GM12878 (cell line): ENCODE measurements at regions not wholly inside any gene's neighbourhood (a gene's known extent, or its start where the extent isn't known, plus 50 kb on each side); places are given as distances from the start of the nearest gene placed in this dataset.

Source experiments
- ATAC-seq: fragments of 200-7000 bp; cut with Tn5 transposase; 3 replicates; pipeline ENCODE4 v1.9.1; 2020; ENCODE audit warnings: mild to moderate bottlenecking, moderate library complexity
- BruUV-seq: library from RNA; stranded (reverse); fragments of 400-500 nt; replicated peaks from 2 replicates; lab custom pipeline; 2021; lab: Mats Ljungman, UMichigan
- CTCF ChIA-PET: fragments of 300-600 bp; sonication (Branson Sonifier 250); formaldehyde crosslinking; extraction: SDS; loops from one replicate; lab custom pipeline; 2021; ENCODE audit warnings: inconsistent platforms; lab: Yijun Ruan, JAX
- POLR2A ChIA-PET: fragments of 350-600 bp; formaldehyde crosslinking; extraction: SDS; loops from one replicate; lab custom pipeline; 2021; ENCODE audit warnings: inconsistent platforms; lab: Charles Lee
- RAD21 ChIA-PET: fragments of 300-600 bp; sonication (Branson Sonifier 250); formaldehyde crosslinking; loops from one replicate; lab custom pipeline; 2023; ENCODE audit warnings: antibody characterized with exemption; ENCODE audit not compliant: unreplicated experiment; lab: Charles Lee
- SMC1A ChIA-PET: fragments of 300-600 bp; sonication (Branson Sonifier 250); formaldehyde crosslinking; loops from one replicate; lab custom pipeline; 2023; ENCODE audit not compliant: unreplicated experiment, uncharacterized antibody; lab: Charles Lee
- DNase-seq: peaks from one replicate; pipeline ENCODE4 v3.0.0-alpha.2; 2011; ENCODE audit warnings: low read depth, low spot score
- FAIRE-seq: peaks from 3 replicates; lab custom pipeline; 2011; peaks lifted over from hg19 to GRCh38; lab: Jason Lieb, UNC
- H2AFZ ChIP-seq: 2 replicates; pipeline ENCODE4 v1.6.0; 2011; ENCODE audit warnings: low read depth, low read length, control low read depth; ENCODE audit not compliant: control insufficient read depth
- H3K27ac ChIP-seq: 2 replicates; pipeline ENCODE4 v1.5.1; 2011; ENCODE audit warnings: control low read depth; ENCODE audit not compliant: control insufficient read depth, insufficient read depth
- H3K27me3 ChIP-seq, 2 experiments: replicated peaks in 1 of 2; 2 replicates each; pipeline versions ENCODE4 v1.6.0 to v1.6.1; 2011; ENCODE audit warnings: low read length in 1 of 2; ENCODE audit not compliant: control insufficient read depth in 2 of 2, insufficient read depth in 2 of 2
- H3K36me3 ChIP-seq, 2 experiments: 2 replicates each; pipeline ENCODE4 v1.5.1; 2011; ENCODE audit warnings: low read length in 1 of 2; ENCODE audit not compliant: control insufficient read depth in 2 of 2, insufficient read depth in 2 of 2
- H3K4me1 ChIP-seq: 2 replicates; pipeline ENCODE4 v1.6.1; 2011; ENCODE audit warnings: mild to moderate bottlenecking, low read length, moderate library complexity, mixed read lengths; ENCODE audit not compliant: control insufficient read depth, insufficient read depth
- H3K4me2 ChIP-seq: 2 replicates; pipeline ENCODE4 v1.6.0; 2011; ENCODE audit warnings: control low read depth; ENCODE audit not compliant: control insufficient read depth, insufficient read depth
- H3K4me3 ChIP-seq: fragments of 200-600 bp; sonication (generic); 2 replicates; pipeline ENCODE4 v1.5.1; 2016
- H3K79me2 ChIP-seq: 2 replicates; pipeline ENCODE4 v1.6.0; 2011; ENCODE audit warnings: low read length; ENCODE audit not compliant: control insufficient read depth, insufficient read depth
- H3K9ac ChIP-seq: 2 replicates; pipeline ENCODE4 v1.8.0; 2011; ENCODE audit warnings: low read length, control low read depth, mixed read lengths; ENCODE audit not compliant: control insufficient read depth, insufficient read depth
- H3K9me3 ChIP-seq: replicated peaks from 3 replicates; pipeline ENCODE4 v1.5.1; 2011; ENCODE audit warnings: mild to moderate bottlenecking, low read length; ENCODE audit not compliant: control insufficient read depth, insufficient read depth
- H4K20me1 ChIP-seq: 2 replicates; pipeline ENCODE4 v1.6.0; 2011; ENCODE audit not compliant: control insufficient read depth, insufficient read depth
- ATF3 ChIP-seq: IDR thresholded peaks from 2 replicates; pipeline ENCODE4 v1.6.1; 2011; ENCODE audit warnings: low read depth, mild to moderate bottlenecking, low read length, moderate library complexity, borderline replicate concordance; ENCODE audit errors: extremely low read depth
- BACH1 ChIP-seq: fragments of 450-650 bp; IDR thresholded peaks from 2 replicates; pipeline ENCODE4 v1.6.1; 2017; ENCODE audit warnings: mild to moderate bottlenecking, borderline replicate concordance
- BRCA1 ChIP-seq: IDR thresholded peaks from 2 replicates; pipeline ENCODE4 v1.6.1; 2011; ENCODE audit warnings: low read depth, low read length, improper control_type of control experiment
- CEBPB ChIP-seq, 2 experiments: fragments of 150-350 bp in 1 of 2; IDR thresholded peaks; 2 replicates each; pipeline ENCODE4 v1.6.1; 2012 to 2014; ENCODE audit warnings: low read depth in 2 of 2, low read length in 2 of 2, borderline replicate concordance in 1 of 2, inconsistent platforms in 1 of 2
- CEBPZ ChIP-seq: fragments of 150-350 bp; IDR thresholded peaks from 2 replicates; pipeline ENCODE4 v1.6.1; 2016; ENCODE audit warnings: low read depth, low read length
- ELK1 ChIP-seq: IDR thresholded peaks from 2 replicates; pipeline ENCODE4 v1.6.1; 2012; ENCODE audit warnings: low read depth, low read length, improper control_type of control experiment
- LARP7 ChIP-seq: fragments of 450-650 bp; IDR thresholded peaks from 2 replicates; pipeline ENCODE4 v1.6.1; 2017; ENCODE audit warnings: mild to moderate bottlenecking
- MTA2 ChIP-seq: fragments of 450-650 bp; IDR thresholded peaks from 2 replicates; pipeline ENCODE4 v1.6.1; 2016; ENCODE audit warnings: low read depth, mild to moderate bottlenecking, moderate library complexity
- NR2C2 ChIP-seq: IDR thresholded peaks from 2 replicates; pipeline ENCODE4 v1.6.1; 2011; ENCODE audit warnings: borderline replicate concordance, low read depth; ENCODE audit not compliant: control insufficient read depth, insufficient read length
- POLR2AphosphoS2 ChIP-seq: IDR thresholded peaks from 2 replicates; pipeline ENCODE4 v1.6.1; 2011; ENCODE audit warnings: low read depth, mild to moderate bottlenecking, low read length, improper control_type of control experiment, moderate library complexity
- SREBF1 ChIP-seq: IDR thresholded peaks from 2 replicates; pipeline ENCODE4 v1.6.1; 2012; ENCODE audit warnings: mild to moderate bottlenecking, low read length
- ZNF24 ChIP-seq: fragments of 450-650 bp; IDR thresholded peaks from 2 replicates; pipeline ENCODE4 v1.6.1; 2017; ENCODE audit warnings: antibody characterized with exemption, mild to moderate bottlenecking
- ZNF274 ChIP-seq: IDR thresholded peaks from one replicate; pipeline ENCODE4 v1.8.0; 2011; ENCODE audit not compliant: insufficient read length, insufficient read depth
- WGBS: methylation state at CpG from one replicate; pipeline ENCODE4 v1.1.6; 2016; ENCODE audit warnings: low lambda C conversion rate; ENCODE audit not compliant: insufficient replicate concordance, insufficient coverage; ENCODE audit errors: missing lambda C conversion rate; 5-methylcytosine and 5-hydroxymethylcytosine counted together
- in situ Hi-C: fragments of 300-500 bp; cut with MboI; formaldehyde crosslinking; loops from 9 replicates; pipeline ENCODE4 v1.14.3; 2018; ENCODE audit warnings: mixed read lengths
- intact Hi-C: fragments of 100-400 bp; cut with micrococcal nuclease; formaldehyde crosslinking; loops from one replicate; pipeline ENCODE4 v1.14.2; 2022; ENCODE audit not compliant: unreplicated experiment

GRCh38 chr2:109053716-109054115 lies 64.7 kb upstream of the EDAR start:
- Histone ChIP-seq H3K27ac (no peak overlapping the region), H3K4me2 (no peak overlapping the region)
- ChIA-PET RAD21 (no interaction called here), CTCF (no interaction called here)
- intact Hi-C loops, result no loop called here
- TF ChIP-seq CEBPZ, result no peak
- TF ChIP-seq, all 136 proteins: peak for 0
- SMC1A ChIA-PET, result interaction anchor here (0.7 kb wide), 1 partner anchor 23 kb away, joined by 5 read pairs; no protein-coding TSS in a partner anchor
- Histone ChIP-seq H3K9ac (no peak overlapping the region), H2AFZ (no peak overlapping the region), H3K36me3 (no peaks in the 10 kb centered on the region), H3K27me3 (peaks cover 0 to 4% of the 10 kb centered on the region in 2 experiments; a peak in 3 of 4 replicates), H4K20me1 (no peaks in the 10 kb centered on the region), H3K9me3 (no peaks in the 10 kb centered on the region), H3K4me3 (no peak overlapping the region), H3K4me1 (no peaks in the 10 kb centered on the region), H3K79me2 (no peaks in the 10 kb centered on the region)
- WGBS, result 27% methylated on average over 9 of the region's 9 CpGs
- no peak for FAIRE-seq
- no TSS peak for BruUV-seq
- in situ Hi-C loops, result no loop called here
- ATAC-seq, result no peak
- POLR2A ChIA-PET, result no interaction called here
- no peak for DNase-seq

GRCh38 chr2:109052922-109053321 lies 63.9 kb upstream of the EDAR start:
- ChIA-PET POLR2A (no interaction called here), RAD21 (no interaction called here), SMC1A (interaction anchor here (0.7 to 1.3 kb wide), 2 partner anchors 20 to 27 kb away, joined by 3 to 4 read pairs; no protein-coding TSS in a partner anchor), CTCF (no interaction called here)
- H4K20me1 ChIP-seq, result no peaks in the 10 kb centered on the region
- DNase-seq (no peak), ATAC-seq (no peak; the same call in 1 of the 3 replicates), FAIRE-seq (no peak)
- TF ChIP-seq ATF3 (no peak), SREBF1 (no peak), CEBPB (IDR thresholded peaks at IDR 0.05; ENCODE audit: borderline replicate concordance in 1 of 2, low read depth in 2 of 2, low read length in 2 of 2) (no peak), NR2C2 (no peak), POLR2AphosphoS2 (no peak), BRCA1 (no peak), ELK1 (no peak), BACH1 (no peak), LARP7 (no peak), MTA2 (no peak), ZNF24 (no peak), ZNF274 (no peak)
- no peaks in the 10 kb centered on the region for H3K4me1 ChIP-seq
- 3% methylated on average over 6 of the region's 6 CpGs for WGBS
- no peak overlapping the region for H3K9ac ChIP-seq
- no peaks in the 10 kb centered on the region for H3K9me3 ChIP-seq
- no peak overlapping the region for H3K4me3 ChIP-seq
- no peaks in the 10 kb centered on the region for H3K79me2 ChIP-seq
- BruUV-seq, result no TSS peak
- no peaks in the 10 kb centered on the region for H3K36me3 ChIP-seq
- intact Hi-C loops (no loop called here), in situ Hi-C loops (no loop called here)
- no peak overlapping the region for H3K4me2 ChIP-seq
- H3K27ac ChIP-seq, result no peak overlapping the region
- H3K27me3 ChIP-seq, result peaks cover 0 to 4% of the 10 kb centered on the region in 2 experiments; a peak in 3 of 4 replicates
- no peak overlapping the region for H2AFZ ChIP-seq
